GM19239 (cell line): ENCODE measurements at regions not wholly inside any gene's neighbourhood (a gene's known extent, or its start where the extent isn't known, plus 50 kb on each side); places are given as distances from the start of the nearest gene placed in this dataset.
"Not testable (repeated sequence)": the region's sequence is repeated elsewhere in the genome, so short reads cannot be mapped to it uniquely, and the experiment has no call there.

ENCODE experiments used
- DNase-seq: peaks from one replicate; pipeline ENCODE4 v3.0.0; 2011; ENCODE audit warnings: low spot score; ENCODE audit not compliant: insufficient read length
- FAIRE-seq: peaks from 2 replicates; lab custom pipeline; 2011; peaks lifted over from hg19 to GRCh38; lab: Jason Lieb, UNC

DNA sequence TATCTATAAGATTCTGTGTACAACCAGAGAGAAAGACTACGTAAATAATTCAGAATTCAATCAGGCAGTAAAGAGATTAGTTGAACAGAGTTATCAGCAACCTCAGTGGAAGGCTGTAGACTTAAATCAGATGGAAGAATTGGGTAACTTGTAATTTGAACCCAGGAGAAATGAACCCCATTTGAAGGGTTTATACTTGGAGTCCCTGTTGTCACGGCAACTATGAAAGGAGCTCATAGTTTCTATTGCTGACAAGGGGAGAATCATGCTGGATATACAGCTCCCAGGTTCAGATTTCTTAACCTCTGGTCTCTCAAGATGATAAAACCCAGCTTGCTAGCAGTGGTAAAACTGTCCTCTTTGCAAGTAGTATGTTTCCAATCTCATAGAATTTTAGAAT is 54.4 kb upstream of the BMP4 start:
- FAIRE-seq (no peak), DNase-seq (no peak)

DNA sequence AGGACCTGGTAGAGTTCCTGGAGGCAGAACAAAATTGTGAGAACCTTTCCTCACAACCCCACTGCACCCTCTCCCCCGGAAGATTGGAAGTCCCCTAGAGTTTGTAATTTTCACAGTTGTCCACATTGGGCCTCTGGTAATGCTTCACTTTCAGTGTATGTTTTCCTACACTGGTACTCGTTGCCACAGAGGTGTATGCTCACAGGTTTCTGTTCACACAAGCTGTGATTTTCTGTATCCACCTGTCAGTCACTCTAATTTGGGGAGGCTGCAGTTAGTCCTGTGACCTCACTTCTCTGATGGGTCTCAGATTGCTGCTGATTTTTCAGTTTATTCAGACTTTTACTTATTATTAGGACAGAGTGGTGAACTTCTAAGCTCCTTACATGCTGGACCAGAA is 66.4 kb upstream of the BMP4 start:
- no peak for FAIRE-seq

DNA sequence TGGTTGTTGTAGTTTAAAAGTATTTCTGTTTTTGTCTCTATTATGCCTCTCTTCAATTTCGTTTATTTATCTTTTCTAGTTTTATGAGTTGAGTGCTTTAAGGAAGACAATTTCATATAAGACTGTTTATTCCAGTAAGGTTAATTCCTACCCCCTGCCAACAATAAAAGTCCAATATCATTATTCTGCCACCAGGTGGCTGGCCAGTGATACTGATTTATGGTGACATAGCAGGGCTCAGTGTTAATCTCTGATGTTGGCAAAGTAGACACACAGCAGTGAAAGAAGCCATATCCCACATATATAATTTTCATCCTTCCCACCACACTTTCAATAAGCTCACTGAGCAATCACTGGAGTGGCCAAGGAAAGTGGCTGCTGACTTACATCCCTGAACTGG is 69.0 kb upstream of the BMP4 start:
- FAIRE-seq (no peak), DNase-seq (no peak)

More for the DNA sequence above, 66.4 kb upstream of the BMP4 start:
- no peak for DNase-seq

DNA sequence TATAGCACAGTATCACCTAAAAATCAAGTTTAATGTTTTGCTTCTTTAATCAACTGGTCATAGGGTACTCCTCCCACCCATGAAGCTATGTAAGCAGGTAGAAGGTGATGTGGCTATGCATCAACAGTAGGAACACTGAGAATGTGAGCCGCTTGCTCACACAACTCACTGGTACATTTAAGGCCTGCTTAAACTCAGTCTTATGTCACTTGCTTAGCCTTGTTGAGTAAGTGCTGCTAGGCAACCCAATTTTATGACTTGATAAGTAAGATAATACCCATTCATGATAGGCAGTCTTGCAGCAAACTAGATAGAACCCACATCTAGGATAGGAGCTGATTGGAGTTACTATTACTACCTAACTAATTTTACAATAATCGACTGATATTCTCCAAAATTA is 70.0 kb upstream of the BMP4 start:
- no peak for FAIRE-seq

DNA sequence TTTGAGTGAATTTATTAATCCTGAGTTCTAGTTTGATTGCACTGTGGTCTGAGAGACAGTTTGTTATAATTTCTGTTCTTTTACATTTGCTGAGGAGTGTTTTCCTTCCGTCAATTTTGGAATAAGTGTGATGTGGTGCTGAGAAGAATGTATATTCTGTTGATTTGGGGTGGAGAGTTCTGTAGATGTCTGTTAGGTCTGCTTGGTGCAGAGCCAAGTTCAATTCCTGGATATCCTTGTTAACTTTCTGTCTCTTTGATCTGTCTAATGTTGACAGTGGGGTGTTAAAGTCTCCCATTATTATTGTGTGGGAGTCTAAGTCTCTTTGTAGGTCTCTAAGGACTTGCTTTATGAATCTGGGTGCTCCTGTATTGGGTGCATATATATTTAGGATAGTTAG is 74.4 kb upstream of the BMP4 start:
- FAIRE-seq, DNase-seq: not testable (repeated sequence)

More for the DNA sequence above, 70.0 kb upstream of the BMP4 start:
- DNase-seq: no peak

DNA sequence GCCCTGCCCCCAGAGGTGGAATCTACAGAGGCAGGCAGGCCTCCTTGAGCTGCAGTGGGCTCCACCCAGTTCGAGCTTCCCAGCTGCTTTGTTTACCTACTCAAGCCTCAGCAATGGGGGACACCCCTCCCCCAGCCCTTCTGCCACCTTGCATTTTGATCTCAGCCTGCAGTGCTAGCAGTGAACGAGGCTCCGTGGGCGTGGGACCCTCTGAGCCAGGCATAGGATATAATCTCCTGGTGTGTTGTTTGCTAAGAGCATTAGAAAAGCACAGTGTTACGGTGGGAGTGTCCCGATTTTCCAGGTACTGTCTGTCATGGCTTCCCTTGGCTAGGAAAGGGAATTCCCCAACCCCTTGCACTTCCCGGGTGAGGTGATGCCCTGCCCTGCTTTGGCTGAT is 76.7 kb upstream of the BMP4 start:
- DNase-seq, FAIRE-seq: not testable (repeated sequence)

DNA sequence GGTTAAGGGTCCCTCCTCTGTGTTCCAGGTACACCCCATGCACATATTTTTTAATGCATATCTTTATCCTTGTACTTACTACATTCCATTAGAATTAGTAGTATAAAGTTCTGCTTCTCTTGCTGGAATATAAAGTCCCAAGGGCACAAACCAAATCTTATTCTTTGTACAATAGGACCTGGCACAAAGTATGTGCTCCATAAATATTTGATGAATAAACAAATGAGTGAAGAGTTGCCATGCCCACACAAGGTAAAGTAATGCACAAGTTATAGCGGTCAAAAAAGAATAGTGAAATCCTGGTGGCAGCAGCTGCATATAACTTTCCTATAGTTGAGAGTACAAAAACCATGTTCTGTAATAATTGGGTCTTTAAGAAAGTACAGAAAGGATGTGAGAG is 82.1 kb upstream of the BMP4 start:
- no peak for FAIRE-seq
- no peak for DNase-seq

DNA sequence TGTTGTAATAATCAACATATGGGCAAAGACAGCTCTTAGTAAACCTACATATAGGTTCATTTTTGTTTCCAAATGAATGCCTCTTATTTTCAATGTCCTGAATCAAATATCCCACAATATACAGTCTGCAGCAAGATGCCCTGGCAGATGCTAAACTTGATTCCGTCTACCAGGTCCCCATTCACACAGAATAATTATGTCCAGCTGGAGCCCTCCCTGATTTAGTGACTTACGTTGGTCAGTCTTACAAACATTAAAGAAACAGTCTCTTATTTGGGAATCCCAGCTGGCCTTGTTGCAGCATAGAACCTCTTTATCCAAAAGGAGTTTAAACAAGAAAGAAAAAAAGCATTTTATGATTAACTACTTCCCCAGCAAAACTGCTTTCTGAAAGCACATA is 82.7 kb upstream of the BMP4 start:
- DNase-seq: no peak
- no peak for FAIRE-seq

DNA sequence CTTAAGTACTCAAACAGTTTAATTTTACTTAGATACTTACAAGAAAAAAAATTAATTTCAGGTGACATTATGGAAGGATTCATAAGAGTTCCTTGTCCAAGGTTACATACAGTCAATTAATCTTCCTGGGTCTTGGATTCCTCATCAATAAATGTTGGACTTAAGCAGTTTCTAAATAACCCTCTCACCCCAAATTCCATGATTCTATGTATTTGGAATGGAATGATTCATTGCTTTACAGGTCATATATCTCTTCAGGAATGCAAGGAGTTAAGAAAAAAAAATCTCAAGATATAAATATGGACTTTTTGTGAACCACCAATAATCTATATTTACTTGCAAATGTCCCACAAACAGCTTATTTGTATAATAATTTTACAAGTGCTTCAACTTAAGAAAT is 84.2 kb upstream of the BMP4 start:
- FAIRE-seq (no peak), DNase-seq (no peak)

DNA sequence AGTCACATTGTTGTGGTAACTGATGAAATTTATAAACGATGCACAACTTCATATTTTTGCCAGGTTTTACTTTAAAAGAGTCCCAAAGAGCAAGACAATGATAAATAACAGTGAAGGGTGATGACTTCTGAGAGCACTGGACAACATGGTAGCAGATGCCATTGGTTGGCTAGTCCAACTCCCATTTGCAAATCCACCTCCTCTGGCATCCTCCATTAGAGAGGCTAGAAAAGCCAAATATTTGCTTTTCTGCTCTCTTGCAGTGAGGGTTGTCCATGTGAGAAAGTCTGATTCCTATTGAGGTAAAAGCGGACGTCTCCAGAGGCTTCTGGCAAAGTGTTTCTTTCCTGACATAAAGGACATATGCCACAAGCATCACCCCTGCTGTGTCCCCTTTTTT is 89.6 kb upstream of the BMP4 start:
- DNase-seq (no peak), FAIRE-seq (no peak)

DNA sequence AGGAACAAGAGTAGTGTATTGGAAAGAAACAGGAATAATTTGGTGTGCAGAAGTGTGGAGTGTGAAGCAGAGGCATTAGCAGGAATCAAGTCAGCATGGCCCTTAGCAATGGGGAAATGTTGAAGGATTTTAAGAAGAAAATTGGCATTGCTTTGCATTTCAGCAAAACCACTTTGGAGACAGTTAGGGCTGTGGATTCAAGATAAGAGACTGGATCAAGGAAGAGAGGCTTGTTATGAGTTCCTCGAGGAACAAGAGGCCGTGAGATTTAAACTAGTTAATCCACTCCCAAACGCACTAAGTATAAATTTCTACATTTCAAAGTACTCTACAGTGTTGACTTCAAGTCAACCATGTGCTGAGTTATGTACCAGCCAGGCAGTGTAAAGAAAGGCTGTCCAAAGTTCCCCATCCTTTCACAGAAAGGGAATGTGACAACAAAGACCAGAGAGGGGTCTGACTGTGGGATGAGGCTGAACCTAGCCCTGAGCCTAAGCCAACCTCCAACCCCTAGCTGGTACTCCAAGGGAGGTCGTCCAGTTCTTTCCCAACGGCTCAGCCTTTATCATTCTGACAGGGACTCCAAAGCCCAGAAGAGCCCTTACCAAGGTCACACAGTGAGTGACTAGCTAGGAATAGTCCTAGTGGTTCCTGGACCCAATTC is 91.2 kb upstream of the BMP4 start:
- FAIRE-seq (no peak), DNase-seq (no peak)

DNA sequence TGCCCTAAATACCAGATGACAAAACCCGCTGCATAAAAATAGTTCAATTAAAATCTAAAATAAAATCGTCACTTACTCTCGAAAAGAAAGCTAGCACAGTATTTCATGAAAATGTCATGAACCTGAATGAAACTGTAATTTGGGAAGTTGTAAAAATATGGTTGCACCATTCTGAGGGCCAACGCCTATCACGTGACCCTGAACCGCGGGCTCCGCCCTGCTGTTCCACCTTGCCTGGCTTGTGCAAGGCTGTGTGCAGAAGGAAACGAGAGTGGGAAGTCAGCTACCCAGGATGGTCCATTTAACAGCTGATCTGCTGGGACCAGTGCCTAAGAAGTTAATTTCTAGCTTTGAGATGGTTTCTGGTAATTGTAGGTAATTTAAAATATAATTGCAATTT is 91.7 kb upstream of the BMP4 start:
- DNase-seq: no peak
- FAIRE-seq: no peak

DNA sequence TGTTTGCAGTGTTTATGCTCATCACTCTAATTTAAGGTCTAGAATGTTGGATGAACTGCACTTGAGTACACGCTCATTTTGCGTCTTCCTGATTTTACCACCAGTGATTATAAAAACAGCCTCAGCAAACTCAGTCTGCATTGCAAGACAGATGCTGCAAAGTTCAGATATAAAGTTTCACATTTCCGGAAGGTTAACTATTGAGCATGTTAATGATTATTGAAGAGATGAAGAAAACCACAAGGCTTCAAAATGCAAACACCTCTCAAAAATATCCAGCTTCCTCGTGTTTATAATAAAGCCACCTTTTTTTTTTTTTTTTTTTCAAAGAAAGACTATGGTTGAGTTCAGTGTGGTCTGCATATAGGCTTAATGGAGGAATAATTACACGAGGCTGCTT is 92.1 kb upstream of the BMP4 start:
- DNase-seq (no peak), FAIRE-seq (no peak)

DNA sequence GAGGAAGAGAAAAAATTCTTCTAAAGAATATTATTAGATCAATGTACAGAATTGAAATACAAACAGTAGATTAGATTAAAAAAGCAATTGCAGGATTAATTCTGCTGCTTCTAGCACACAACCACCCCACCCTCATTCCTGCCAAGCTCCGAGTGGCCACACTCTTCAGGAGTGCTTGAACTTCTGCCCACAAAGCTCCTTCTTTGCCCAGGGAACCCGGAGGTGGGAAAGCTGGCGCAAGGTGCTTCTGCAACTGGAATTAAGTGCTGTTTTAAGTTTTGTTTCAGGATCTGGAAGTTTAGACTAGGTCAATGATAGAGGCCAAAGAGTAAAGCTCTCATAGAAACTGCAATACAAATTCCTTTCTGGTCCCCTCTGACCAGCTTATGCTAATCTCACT is 94.1 kb upstream of the BMP4 start:
- no peak for DNase-seq
- FAIRE-seq: no peak

DNA sequence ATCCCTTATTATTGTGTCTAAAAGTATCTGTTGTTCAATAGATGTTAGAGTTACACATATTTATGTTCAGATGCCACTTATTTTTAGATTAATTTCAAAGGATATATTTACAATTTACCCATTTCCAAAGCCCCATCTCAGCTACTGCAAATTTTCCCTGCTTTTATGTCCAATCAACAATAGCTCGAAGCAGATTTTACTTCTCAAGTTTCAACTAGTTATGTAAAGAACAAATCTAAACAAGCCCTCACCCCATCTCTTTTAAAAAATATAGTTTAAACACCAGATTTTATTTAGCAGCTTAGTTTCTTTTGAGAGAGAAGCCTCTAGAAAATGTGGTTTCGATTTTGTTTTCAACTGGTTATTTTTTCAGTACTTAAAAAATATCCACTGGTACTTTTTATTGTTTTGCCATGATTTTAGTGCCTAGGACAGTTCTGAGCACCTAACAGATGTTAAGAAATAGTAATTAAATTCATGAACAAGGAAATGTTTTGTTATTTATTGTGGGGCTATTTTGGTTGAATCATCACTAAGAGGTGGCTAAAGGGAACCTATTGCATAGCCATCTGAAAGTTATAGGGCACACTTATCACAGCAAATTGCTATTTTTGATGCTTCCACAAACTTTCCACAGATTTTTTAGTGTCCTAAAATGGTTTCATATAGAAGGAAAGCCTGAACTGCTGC is 96.2 kb upstream of the BMP4 start:
- no peak for FAIRE-seq
- no peak for DNase-seq

DNA sequence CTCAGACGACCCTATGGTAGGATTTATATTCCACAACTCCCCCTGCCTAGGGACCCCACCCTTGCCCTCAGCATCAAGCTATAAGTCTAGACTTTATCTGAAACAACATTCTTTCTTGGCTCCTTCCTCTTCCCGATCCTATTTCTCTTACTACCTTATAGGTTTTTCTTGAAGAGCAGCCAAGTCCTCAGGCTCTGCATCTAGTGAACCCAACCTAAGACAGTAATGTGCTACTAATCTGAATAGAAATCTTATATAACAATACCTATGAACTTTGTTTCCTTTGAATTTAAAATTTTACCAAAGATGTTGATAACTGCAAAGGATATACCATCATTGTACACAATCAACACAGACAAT is 96.7 kb upstream of the BMP4 start:
- DNase-seq (no peak), FAIRE-seq (no peak)

DNA sequence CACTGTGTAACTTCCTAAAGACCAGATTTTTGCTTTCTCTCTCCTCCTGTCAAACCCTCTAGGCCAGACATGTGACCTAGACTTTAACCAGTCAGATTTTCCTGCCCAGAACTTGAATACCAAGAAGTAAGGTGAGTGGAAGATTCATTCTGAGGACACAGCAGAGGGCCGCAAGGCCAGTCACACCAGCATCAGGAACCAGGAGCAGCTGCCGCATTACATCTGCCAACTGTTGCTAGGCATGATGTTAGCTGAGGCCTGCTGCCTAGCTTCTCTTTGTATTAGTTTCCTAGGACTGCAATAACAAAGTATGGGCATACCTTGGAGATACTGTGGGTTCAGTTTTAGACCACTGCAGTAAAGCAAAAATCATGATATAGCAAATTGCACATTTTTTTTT is 101.9 kb upstream of the BMP4 start:
- no peak for DNase-seq
- FAIRE-seq: no peak

DNA sequence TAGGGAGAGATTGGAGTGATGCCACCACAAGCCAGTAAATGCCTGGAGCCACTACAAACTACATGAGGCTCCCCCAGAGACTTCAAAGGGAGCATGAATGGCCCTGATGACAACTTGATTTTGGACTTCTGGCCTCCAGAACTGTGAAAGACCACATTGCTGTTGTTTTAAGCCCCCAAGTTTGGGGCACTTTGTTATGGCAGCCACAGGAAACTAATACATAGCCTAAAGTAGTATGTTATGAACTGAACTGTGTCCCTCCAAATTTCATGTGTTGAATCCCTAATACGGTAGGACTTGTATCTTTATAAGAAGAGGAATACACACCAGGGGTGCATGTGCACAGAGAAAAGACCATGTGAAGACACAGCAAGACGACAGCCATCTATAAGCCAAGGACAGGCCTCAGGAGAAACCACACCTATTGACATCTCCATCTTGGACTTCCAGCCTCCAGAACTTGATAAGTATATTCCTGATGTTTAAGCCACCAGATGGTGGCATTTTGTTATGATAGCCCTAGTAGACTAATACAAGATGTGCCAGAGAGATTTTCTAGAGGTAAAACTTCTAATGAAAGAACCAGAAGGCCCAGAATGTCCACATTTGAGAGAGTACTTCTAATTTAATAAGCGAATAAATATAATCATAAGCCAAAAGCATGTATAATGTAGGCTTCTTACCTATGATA is 127.1 kb upstream of the BMP4 start:
- FAIRE-seq (no peak), DNase-seq (no peak)

DNA sequence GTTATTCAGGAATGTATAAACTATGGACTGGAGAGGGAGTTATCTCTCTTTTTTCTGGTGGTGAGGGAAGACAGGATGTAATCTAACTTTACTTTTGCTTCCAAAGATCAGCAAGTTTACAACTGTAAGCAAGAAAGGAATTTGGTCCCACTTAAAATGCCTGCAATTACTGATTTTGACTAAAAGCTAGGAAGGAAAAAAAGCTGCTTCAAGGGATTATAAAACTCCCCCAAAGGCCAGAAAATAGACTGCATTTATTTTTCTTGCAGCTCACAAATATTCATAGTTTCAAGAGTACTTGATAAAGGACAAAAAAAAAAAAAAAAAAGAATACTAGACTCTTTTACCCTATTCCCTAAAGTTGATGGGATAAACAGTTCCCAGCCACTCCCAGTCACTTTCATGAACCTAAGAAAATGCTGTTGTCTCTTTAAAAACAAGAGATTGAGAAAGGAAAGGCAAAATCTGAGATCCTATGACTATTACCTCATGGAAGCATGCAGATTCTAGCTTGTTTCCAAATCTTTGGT is 128.7 kb upstream of the BMP4 start:
- FAIRE-seq (no peak), DNase-seq (no peak)

DNA sequence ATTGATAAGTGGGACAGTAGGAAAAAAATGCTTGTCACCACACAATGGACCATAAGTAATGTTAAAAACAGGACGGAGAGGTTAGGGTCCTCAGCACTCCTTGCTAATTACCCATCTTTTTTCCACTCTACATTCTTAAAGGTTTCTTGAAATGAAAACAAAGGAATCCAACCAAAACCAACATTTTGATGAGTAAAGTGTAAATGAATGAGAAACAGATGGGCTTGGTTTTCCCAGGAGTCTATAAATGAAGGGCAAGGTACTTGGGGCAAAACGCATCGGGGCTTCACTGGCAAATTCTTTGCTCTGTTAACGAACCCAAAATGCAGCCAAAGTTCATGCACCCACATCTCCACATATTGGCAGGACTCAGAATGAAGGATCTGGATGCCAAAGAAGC is 129.2 kb upstream of the BMP4 start:
- FAIRE-seq (no peak), DNase-seq (no peak)

DNA sequence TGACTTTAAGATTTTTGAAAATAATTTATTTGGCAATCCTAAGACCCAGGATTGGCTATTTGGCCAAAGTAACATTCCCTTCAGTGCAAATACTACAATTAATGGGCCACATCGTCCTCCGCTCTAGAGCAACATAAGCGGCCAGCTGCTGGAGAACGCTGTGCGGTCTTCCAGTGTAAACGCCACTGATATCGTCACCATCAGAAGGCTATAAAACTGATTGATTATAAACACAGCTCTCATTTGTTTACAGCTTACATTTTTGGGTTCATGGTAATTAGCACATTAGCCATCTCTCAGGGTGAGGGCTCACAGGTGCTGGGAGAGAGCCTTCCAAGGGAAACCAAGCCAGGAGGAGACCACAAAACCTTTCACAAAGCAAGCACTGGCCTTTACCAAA is 130.1 kb upstream of the BMP4 start:
- FAIRE-seq: no peak

More for the DNA sequence above, 130.1 kb upstream of the BMP4 start:
- no peak for DNase-seq
